GM23338 (cell line): ENCODE measurements at regions not wholly inside any gene's neighbourhood (a gene's known extent, or its start where the extent isn't known, plus 50 kb on each side); places are given as distances from the start of the nearest gene placed in this dataset.

ENCODE experiments used
- CREB1 ChIP-seq: fragments of 250-450 bp; sonication (Bioruptor Pico); IDR thresholded peaks from 2 replicates; pipeline ENCODE4 v1.5.0; 2020; ENCODE audit warnings: low read depth, mild to moderate bottlenecking, moderate library complexity
- EZH2 ChIP-seq: fragments of 200-600 bp; sonication (generic); IDR thresholded peaks from one replicate; pipeline ENCODE4 v1.8.0; 2017; ENCODE audit warnings: antibody characterized with exemption, mild to moderate bottlenecking, low read depth; ENCODE audit not compliant: unreplicated experiment
- EZH2phosphoT487 ChIP-seq: fragments of 200-600 bp; sonication (generic); IDR thresholded peaks from one replicate; pipeline ENCODE4 v1.8.1; 2018; ENCODE audit warnings: antibody characterized with exemption; ENCODE audit not compliant: unreplicated experiment
- NANOG ChIP-seq: IDR thresholded peaks from 2 replicates; pipeline ENCODE4 v1.6.1; 2016; ENCODE audit warnings: antibody characterized with exemption, borderline replicate concordance
- POLR2AphosphoS5 ChIP-seq: IDR thresholded peaks from 2 replicates; pipeline ENCODE4 v1.6.1; 2016; ENCODE audit warnings: antibody characterized with exemption, low read depth
- STAT1 ChIP-seq: IDR thresholded peaks from one replicate; pipeline ENCODE4 v1.6.1; 2016; ENCODE audit warnings: antibody characterized with exemption; ENCODE audit not compliant: unreplicated experiment
- ZNF331 ChIP-seq: fragments of 250-450 bp; sonication (Bioruptor Pico); IDR thresholded peaks from 2 replicates; pipeline ENCODE4 v1.5.0; 2020; ENCODE audit warnings: low read depth, mild to moderate bottlenecking, moderate library complexity
- TF ChIP-seq, protein P1 (sequence below), 2 experiments: fragments of 200-600 bp in 1 of 2; sonication (generic) in 1 of 2; conservative IDR thresholded peaks; 2 replicates each; pipeline versions ENCODE4 v1.5.1 to v1.6.1; 2016 to 2017; ENCODE audit warnings: antibody characterized with exemption in 2 of 2, low read depth in 2 of 2, mild to moderate bottlenecking in 2 of 2, moderate library complexity in 1 of 2
- TF ChIP-seq, protein P2 (sequence below): IDR thresholded peaks from one replicate; pipeline ENCODE4 v1.6.1; 2018; ENCODE audit warnings: antibody characterized with exemption; ENCODE audit not compliant: unreplicated experiment

DNA sequence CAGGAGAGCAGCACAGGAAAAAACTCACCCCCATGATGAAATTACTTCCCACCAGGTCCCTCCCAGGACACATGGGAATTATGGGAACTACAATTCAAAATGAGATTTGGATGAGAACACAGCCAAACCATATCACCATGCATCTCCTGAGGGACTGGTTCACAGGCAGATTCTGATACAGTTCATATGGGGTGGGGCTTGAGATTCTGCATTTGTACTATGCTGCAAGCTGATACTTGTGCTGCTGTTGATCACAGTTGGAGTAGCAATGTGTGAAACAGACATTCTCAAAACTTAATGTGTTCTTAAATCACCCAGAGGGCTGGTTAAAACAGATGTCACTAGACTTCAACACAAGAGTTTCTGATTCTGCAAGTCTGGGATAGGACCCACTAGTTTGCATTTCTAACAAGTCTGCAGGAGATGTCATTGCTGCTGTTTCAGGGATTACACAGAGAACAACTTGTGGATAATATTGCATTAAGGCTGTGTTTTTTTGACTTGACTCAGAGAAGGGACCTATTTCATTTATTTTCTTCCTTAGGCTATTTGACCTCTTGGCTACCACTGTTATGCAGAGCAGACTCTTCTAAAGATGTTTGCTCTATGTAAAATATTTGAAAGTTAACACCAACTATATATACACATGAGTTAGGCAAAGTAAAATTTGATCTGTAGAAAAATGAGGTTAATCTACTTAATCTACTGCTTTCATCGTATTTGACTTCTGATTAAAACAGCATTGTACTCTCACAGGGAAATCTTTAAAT lies 194.2 kb upstream of the CNTN3 start:
- TF ChIP-seq EZH2, result no peak
- TF ChIP-seq, protein P1, sequence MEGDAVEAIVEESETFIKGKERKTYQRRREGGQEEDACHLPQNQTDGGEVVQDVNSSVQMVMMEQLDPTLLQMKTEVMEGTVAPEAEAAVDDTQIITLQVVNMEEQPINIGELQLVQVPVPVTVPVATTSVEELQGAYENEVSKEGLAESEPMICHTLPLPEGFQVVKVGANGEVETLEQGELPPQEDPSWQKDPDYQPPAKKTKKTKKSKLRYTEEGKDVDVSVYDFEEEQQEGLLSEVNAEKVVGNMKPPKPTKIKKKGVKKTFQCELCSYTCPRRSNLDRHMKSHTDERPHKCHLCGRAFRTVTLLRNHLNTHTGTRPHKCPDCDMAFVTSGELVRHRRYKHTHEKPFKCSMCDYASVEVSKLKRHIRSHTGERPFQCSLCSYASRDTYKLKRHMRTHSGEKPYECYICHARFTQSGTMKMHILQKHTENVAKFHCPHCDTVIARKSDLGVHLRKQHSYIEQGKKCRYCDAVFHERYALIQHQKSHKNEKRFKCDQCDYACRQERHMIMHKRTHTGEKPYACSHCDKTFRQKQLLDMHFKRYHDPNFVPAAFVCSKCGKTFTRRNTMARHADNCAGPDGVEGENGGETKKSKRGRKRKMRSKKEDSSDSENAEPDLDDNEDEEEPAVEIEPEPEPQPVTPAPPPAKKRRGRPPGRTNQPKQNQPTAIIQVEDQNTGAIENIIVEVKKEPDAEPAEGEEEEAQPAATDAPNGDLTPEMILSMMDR (conservative IDR thresholded peaks at IDR 0.05; ENCODE audit: low read depth in 2 of 2), result no peak
- TF ChIP-seq, protein P2, sequence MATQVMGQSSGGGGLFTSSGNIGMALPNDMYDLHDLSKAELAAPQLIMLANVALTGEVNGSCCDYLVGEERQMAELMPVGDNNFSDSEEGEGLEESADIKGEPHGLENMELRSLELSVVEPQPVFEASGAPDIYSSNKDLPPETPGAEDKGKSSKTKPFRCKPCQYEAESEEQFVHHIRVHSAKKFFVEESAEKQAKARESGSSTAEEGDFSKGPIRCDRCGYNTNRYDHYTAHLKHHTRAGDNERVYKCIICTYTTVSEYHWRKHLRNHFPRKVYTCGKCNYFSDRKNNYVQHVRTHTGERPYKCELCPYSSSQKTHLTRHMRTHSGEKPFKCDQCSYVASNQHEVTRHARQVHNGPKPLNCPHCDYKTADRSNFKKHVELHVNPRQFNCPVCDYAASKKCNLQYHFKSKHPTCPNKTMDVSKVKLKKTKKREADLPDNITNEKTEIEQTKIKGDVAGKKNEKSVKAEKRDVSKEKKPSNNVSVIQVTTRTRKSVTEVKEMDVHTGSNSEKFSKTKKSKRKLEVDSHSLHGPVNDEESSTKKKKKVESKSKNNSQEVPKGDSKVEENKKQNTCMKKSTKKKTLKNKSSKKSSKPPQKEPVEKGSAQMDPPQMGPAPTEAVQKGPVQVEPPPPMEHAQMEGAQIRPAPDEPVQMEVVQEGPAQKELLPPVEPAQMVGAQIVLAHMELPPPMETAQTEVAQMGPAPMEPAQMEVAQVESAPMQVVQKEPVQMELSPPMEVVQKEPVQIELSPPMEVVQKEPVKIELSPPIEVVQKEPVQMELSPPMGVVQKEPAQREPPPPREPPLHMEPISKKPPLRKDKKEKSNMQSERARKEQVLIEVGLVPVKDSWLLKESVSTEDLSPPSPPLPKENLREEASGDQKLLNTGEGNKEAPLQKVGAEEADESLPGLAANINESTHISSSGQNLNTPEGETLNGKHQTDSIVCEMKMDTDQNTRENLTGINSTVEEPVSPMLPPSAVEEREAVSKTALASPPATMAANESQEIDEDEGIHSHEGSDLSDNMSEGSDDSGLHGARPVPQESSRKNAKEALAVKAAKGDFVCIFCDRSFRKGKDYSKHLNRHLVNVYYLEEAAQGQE, result no peak
- TF ChIP-seq STAT1, result no peak
- TF ChIP-seq NANOG, result no peak
- no peak for TF ChIP-seq CREB1 (CRISPR knock-in tag)
- no peak for TF ChIP-seq POLR2AphosphoS5
- no peak for TF ChIP-seq EZH2phosphoT487
- TF ChIP-seq ZNF331 (CRISPR knock-in tag), result no peak
